Spleen (tissue), 7 donors: ENCODE measurements at regions not wholly inside any gene's neighbourhood (a gene's known extent, or its start where the extent isn't known, plus 50 kb on each side); places are given as distances from the start of the nearest gene placed in this dataset.

Experiments
- CTCF ChIP-seq, 11 experiments: fragments of 200-600 bp in 7 of 11; fragments of 450-650 bp in 4 of 11; sonication (generic) in 4 of 11; IDR thresholded peaks in 8 of 11; conservative IDR thresholded peaks in 3 of 11; 1 replicate in 7 of 11; 2 replicates in 4 of 11; pipeline versions ENCODE4 v1.4.0 to v1.8.0; 2016 to 2021; ENCODE audit warnings: antibody characterized with exemption in 11 of 11, inconsistent platforms in 4 of 11, mild to moderate bottlenecking in 1 of 11
- POLR2A ChIP-seq, 3 donors: fragments of 450-650 bp; IDR thresholded peaks; one replicate each; pipeline ENCODE4 v1.5.1; 2017; ENCODE audit warnings: antibody characterized with exemption in 3 of 3, mild to moderate bottlenecking in 1 of 3
- POLR2AphosphoS5 ChIP-seq, 3 donors: sonication (generic); formaldehyde crosslinking; IDR thresholded peaks; one replicate each; pipeline ENCODE4 v1.5.1; 2017; ENCODE audit warnings: antibody characterized with exemption in 3 of 3
- donor health status: DM: no; HTN: no; CAD: no; lungs with moderate emphysema.
- donor health status: DM: no; HTN: no; CAD: no.
- donor health status: DM: no; HTN: no; CAD: no.

- no peak for TF ChIP-seq CTCF (IDR thresholded peaks at IDR 0.05 in 8 of 11, conservative IDR thresholded peaks at IDR 0.05 in 3 of 11)
- TF ChIP-seq POLR2A (IDR thresholded peaks at IDR 0.05) = no peak
- no peak for TF ChIP-seq POLR2AphosphoS5 (IDR thresholded peaks at IDR 0.05)
Measured at GRCh38 chr4:20603671-20604313, 96.5 kb upstream of the PACRGL start.
